ENCODE measurements at regions not wholly inside any gene's neighbourhood (a gene's known extent, or its start where the extent isn't known, plus 50 kb on each side); places are given as distances from the start of the nearest gene placed in this dataset.

GRCh38 chr7:41476460-41476803 lies 226.5 kb downstream of the INHBA start (continued):
- TF ChIP-seq MAZ (IDR thresholded peaks at IDR 0.05; ENCODE audit: borderline replicate concordance, low read depth, low read length) (no peak), ZSCAN20 (CRISPR knock-in tag; IDR thresholded peaks at IDR 0.05) (no peak), TFCP2L1 (CRISPR knock-in tag; IDR thresholded peaks at IDR 0.05) (no peak), JUN (IDR thresholded peaks at IDR 0.05) (no peak), PHF8 (IDR thresholded peaks at IDR 0.05; ENCODE audit: borderline replicate concordance, low read depth) (no peak), ELK1 (IDR thresholded peaks at IDR 0.05; ENCODE audit: low read depth, low read length) (no peak)

DNA sequence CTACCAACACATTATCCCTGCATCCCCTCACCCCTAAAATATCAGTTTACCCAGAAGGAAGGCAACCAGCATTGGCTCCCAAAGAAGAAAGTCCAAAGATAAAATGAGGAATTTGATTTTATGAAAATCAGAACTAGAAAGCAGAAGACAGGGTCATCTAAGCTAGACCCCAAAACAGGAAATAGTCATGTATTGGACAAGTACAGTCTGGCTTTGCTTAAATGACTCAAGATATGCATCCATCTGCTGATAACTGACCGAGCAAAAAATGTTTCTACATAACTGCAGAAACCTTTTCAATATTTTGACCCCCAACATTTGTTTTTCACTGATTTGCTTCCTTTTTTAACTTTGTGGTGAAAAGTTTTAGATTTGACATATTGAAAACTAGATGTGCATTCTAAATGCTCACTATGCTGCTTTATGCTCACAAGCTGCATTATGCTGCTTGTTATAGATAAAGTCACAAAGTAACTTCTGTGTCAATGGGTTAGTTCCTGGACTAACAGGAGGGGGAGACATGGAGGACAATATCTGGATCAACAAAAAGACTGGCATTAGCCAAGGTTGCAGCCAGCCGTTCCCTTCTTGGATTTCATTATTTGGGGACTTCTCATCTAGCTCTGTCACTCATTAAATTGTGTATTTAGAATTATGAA lies 227.0 kb downstream of the INHBA start:
- Histone ChIP-seq H3K27ac (no peak overlapping the region), H3K4me3 (no peak overlapping the region), H3K4me1 (no peaks in the 10 kb centered on the region), H3K9me3 (0 out of 3 replicates have a peak, but pooled peaks cover 3% of the 10 kb centered on the region), H3K4me2 (no peak overlapping the region)
- no peak for ATAC-seq
- no peak for FAIRE-seq
- WGBS (ENCODE audit: missing lambda C conversion rate) = 1% methylated on average over 2 of the region's 2 CpGs
- CTCF ChIA-PET = interaction anchor here (1.6 kb wide), 1 partner anchor 15 kb away, joined by 3 read pairs; no protein-coding TSS in a partner anchor
- POLR2A ChIA-PET = no interaction called here
- DNase-seq (ENCODE audit: low read depth in 1 of 2, low spot score in 1 of 2) = no peak
- TF ChIP-seq PHF8 (IDR thresholded peaks at IDR 0.05; ENCODE audit: borderline replicate concordance, low read depth) (no peak), ZFP36 (IDR thresholded peaks at IDR 0.05; ENCODE audit: borderline replicate concordance, partially characterized antibody) (no peak)

DNA sequence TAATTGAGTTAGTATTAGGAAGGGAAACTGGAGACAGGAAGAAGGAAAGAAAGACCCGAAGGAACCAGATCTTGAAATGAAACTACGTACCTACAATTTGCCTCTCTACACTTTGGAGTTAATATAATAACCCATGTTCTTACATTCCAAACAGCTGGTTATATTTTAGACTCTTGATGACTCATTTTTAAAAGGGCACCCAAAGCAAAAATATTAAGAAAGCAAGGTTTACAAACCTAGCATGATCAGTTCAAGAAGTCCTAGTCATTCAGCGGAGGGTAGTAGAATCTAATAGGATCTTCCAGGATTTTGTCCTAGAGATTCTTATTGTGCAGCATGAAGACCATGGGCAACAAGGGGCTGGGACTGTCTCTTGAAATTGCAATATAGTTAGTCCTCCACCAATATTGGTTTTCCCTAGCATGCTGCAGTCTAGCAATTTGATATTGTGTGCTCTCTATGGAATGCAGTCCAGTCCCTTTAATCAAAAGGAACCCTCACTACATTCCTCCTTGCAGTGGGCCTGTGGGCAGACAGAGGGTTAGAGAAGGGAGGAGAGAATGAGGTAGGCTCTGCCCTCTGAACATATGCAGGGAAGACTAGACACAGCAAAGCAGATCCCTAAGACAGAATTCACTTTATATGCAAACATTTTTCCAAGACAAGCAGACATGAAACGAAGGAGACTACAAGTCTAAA lies 230.3 kb downstream of the INHBA start:
- no peak for TF ChIP-seq CBX2 (IDR thresholded peaks at IDR 0.05; ENCODE audit: borderline replicate concordance, low read depth)
- no peak for TF ChIP-seq TP53 (CRISPR knock-in tag; IDR thresholded peaks at IDR 0.05)
- no peak for TF ChIP-seq SMC3 (IDR thresholded peaks at IDR 0.05)
- no peak for TF ChIP-seq NPAS2 (CRISPR knock-in tag; IDR thresholded peaks at IDR 0.05; ENCODE audit: borderline replicate concordance)
- no peak for TF ChIP-seq RARB (CRISPR knock-in tag; IDR thresholded peaks at IDR 0.05)
- TF ChIP-seq FOSB (CRISPR knock-in tag; IDR thresholded peaks at IDR 0.05) = no peak
- TF ChIP-seq CEBPB (IDR thresholded peaks at IDR 0.05) = no peak
- TF ChIP-seq RFX5 (IDR thresholded peaks at IDR 0.05) = no peak
- DNase-seq (ENCODE audit: low read depth in 1 of 2, low spot score in 1 of 2) (no peak), FAIRE-seq (no peak), ATAC-seq (no peak)
- CTCF ChIA-PET = no interaction called here
- POLR2A ChIA-PET = no interaction called here
- H3K27ac ChIP-seq = no peak overlapping the region
- 34% methylated on average over 4 of the region's 4 CpGs for WGBS (ENCODE audit: missing lambda C conversion rate)
- H3K4me2 ChIP-seq = no peak overlapping the region
- no peaks in the 10 kb centered on the region for H3K4me1 ChIP-seq
- H3K9me3 ChIP-seq = no peaks in the 10 kb centered on the region
- no peak overlapping the region for H3K4me3 ChIP-seq

DNA sequence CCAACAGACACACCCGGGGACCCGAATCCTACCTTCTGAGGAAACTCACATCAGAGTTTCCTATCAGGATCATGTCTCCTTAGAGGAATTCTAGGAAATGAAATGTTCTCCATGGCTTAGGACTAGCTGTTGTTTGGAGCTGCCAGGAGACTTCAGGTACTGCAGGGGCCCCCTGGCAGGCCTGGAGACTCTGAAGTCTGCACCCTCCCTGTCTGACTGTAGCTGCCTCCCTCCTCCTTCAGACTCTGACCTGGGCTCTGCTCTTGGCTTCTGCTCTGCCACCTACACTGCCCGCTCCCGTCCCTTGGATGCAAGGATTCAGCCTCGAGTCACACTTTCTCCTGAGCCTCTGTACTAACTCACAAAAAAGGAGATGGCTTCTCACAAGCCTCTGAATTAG lies 232.8 kb downstream of the INHBA start:
- ChIA-PET POLR2A (no interaction called here), CTCF (no interaction called here)
- DNase-seq (ENCODE audit: low read depth in 1 of 2, low spot score in 1 of 2) (no peak), ATAC-seq (no peak), FAIRE-seq (no peak)
- H3K27ac ChIP-seq = no peak overlapping the region
- TF ChIP-seq HOXB13 (CRISPR knock-in tag; IDR thresholded peaks at IDR 0.05; ENCODE audit: low read depth) = no peak
- no peak for TF ChIP-seq JUN (IDR thresholded peaks at IDR 0.05)
- no peak for TF ChIP-seq SREBF2 (IDR thresholded peaks at IDR 0.05)
- TF ChIP-seq MYC (IDR thresholded peaks at IDR 0.05; ENCODE audit: borderline replicate concordance, low read length) = no peak
- no peak for TF ChIP-seq ATOH8 (CRISPR knock-in tag; IDR thresholded peaks at IDR 0.05; ENCODE audit: low read depth)
- no peak for TF ChIP-seq RNF2 (IDR thresholded peaks at IDR 0.05; ENCODE audit: borderline replicate concordance, low read depth)
- TF ChIP-seq ZC3H11A (IDR thresholded peaks at IDR 0.05) = no peak
- TF ChIP-seq, protein P1, sequence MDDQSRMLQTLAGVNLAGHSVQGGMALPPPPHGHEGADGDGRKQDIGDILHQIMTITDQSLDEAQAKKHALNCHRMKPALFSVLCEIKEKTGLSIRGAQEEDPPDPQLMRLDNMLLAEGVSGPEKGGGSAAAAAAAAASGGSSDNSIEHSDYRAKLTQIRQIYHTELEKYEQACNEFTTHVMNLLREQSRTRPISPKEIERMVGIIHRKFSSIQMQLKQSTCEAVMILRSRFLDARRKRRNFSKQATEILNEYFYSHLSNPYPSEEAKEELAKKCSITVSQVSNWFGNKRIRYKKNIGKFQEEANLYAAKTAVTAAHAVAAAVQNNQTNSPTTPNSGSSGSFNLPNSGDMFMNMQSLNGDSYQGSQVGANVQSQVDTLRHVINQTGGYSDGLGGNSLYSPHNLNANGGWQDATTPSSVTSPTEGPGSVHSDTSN (IDR thresholded peaks at IDR 0.05) = no peak
- no peak for TF ChIP-seq HOXA7 (CRISPR knock-in tag; IDR thresholded peaks at IDR 0.05)
- TF ChIP-seq EHMT2 (IDR thresholded peaks at IDR 0.05; ENCODE audit: low read depth) = no peak
- no peak for TF ChIP-seq KDM5A (IDR thresholded peaks at IDR 0.05)
- no peak for TF ChIP-seq EHF (CRISPR knock-in tag; IDR thresholded peaks at IDR 0.05)
- TF ChIP-seq FOSB (CRISPR knock-in tag; IDR thresholded peaks at IDR 0.05) = no peak
- TF ChIP-seq PHF8 (IDR thresholded peaks at IDR 0.05; ENCODE audit: borderline replicate concordance, low read depth) = no peak
- no peak overlapping the region for H3K4me2 ChIP-seq
- H3K4me1 ChIP-seq = no peaks in the 10 kb centered on the region
- 29% methylated on average over 5 of the region's 5 CpGs for WGBS (ENCODE audit: missing lambda C conversion rate)
- H3K4me3 ChIP-seq = no peak overlapping the region
- no peaks in the 10 kb centered on the region for H3K9me3 ChIP-seq

Data from A549 (cell line).